Lower leg skin (tissue), 4 donors: ENCODE measurements at regions not wholly inside any gene's neighbourhood (a gene's known extent, or its start where the extent isn't known, plus 50 kb on each side); places are given as distances from the start of the nearest gene placed in this dataset.

Experiments
- DNase-seq, 2 donors: peaks; one replicate each; pipeline ENCODE4 v3.0.0-alpha.2; 2019; ENCODE audit warnings: low spot score in 2 of 2
- H3K4me3 ChIP-seq: fragments of 200-600 bp; sonication (generic); 2 replicates; pipeline ENCODE4 v1.5.1; 2017; ENCODE audit warnings: mild to moderate bottlenecking, low read depth; ENCODE audit not compliant: poor library complexity, severe bottlenecking
- CTCF ChIP-seq, 3 donors: fragments of 450-650 bp; IDR thresholded peaks; one replicate each; pipeline ENCODE4 v1.5.1; 2016; ENCODE audit warnings: antibody characterized with exemption in 3 of 3, mild to moderate bottlenecking in 3 of 3, moderate library complexity in 2 of 3
- POLR2A ChIP-seq, 2 donors: fragments of 450-650 bp; IDR thresholded peaks; one replicate each; pipeline ENCODE4 v1.6.1; 2016 to 2017; ENCODE audit warnings: antibody characterized with exemption in 2 of 2, mild to moderate bottlenecking in 1 of 2, moderate library complexity in 1 of 2
- WGBS, 2 donors: methylation state at CpG; one replicate each; pipeline ENCODE4 v1.1.5; 2018; 5-methylcytosine and 5-hydroxymethylcytosine counted together
- intact Hi-C: fragments of 100-400 bp; cut with DNase I; formaldehyde crosslinking; loops from one replicate; pipeline ENCODE4 v1.15.0; 2023; ENCODE audit warnings: low total_unique reads

- no peak overlapping the region for H3K4me3 ChIP-seq
- WGBS, 2 donors = 39 to 52% methylated on average over 12 of the region's 12 CpGs
- peak in 1 of 2 donors; percentile 33 for DNase-seq
- TF ChIP-seq CTCF (IDR thresholded peaks at IDR 0.05) (no peak), POLR2A (IDR thresholded peaks at IDR 0.05) (no peak)
- intact Hi-C loops = no loop called here
Observed at GRCh38 chr2:19120941-19121750, 237.3 kb downstream of the OSR1 start.

GRCh38 chr2:19120181-19120580 is 238.2 kb downstream of the OSR1 start:
- H3K4me3 ChIP-seq = no peak overlapping the region
- no peak for TF ChIP-seq CTCF (IDR thresholded peaks at IDR 0.05)
- no peak for TF ChIP-seq POLR2A (IDR thresholded peaks at IDR 0.05)
- no peak for DNase-seq
- 86 to 89% methylated on average over 5 of the region's 5 CpGs for WGBS, 2 donors
- intact Hi-C loops = no loop called here

GRCh38 chr2:19119326-19120001 is 239.0 kb downstream of the OSR1 start:
- 80 to 86% methylated on average over 3 of the region's 3 CpGs for WGBS, 2 donors
- intact Hi-C loops = no loop called here
- DNase-seq = no peak
- no peak for TF ChIP-seq CTCF (IDR thresholded peaks at IDR 0.05)
- H3K4me3 ChIP-seq = no peak overlapping the region

- no peak for TF ChIP-seq POLR2A (IDR thresholded peaks at IDR 0.05)
- WGBS, 2 donors = 69 to 70% methylated on average over 4 of the region's 4 CpGs
- DNase-seq = no peak
- intact Hi-C loops = no loop called here
- H3K4me3 ChIP-seq = no peak overlapping the region
Observed at GRCh38 chr2:19116918-19117317, 241.5 kb downstream of the OSR1 start.

- no peak for DNase-seq
- intact Hi-C loops = no loop called here
- TF ChIP-seq POLR2A (IDR thresholded peaks at IDR 0.05) (no peak), CTCF (IDR thresholded peaks at IDR 0.05) (no peak)
- H3K4me3 ChIP-seq = no peak overlapping the region
Observed at GRCh38 chr2:19114754-19115231, 243.6 kb downstream of the OSR1 start.

- no peak for DNase-seq
- intact Hi-C loops = no loop called here
- TF ChIP-seq CTCF (IDR thresholded peaks at IDR 0.05) (no peak), POLR2A (IDR thresholded peaks at IDR 0.05) (no peak)
- 85 to 95% methylated on average over 1 of the region's 1 CpG for WGBS, 2 donors
- no peak overlapping the region for H3K4me3 ChIP-seq
Observed at GRCh38 chr2:19114126-19114525, 244.3 kb downstream of the OSR1 start.
